GM18508 (cell line): ENCODE measurements at regions not wholly inside any gene's neighbourhood (a gene's known extent, or its start where the extent isn't known, plus 50 kb on each side); places are given as distances from the start of the nearest gene placed in this dataset.
"Not testable (repeated sequence)": the region's sequence is repeated elsewhere in the genome, so short reads cannot be mapped to it uniquely, and the experiment has no call there.

Experiments
- ATAC-seq: cut with Tn5 transposase; IDR thresholded peaks from one replicate; pipeline ENCODE4 v1.9.1; 2021; ENCODE audit warnings: moderate number of reproducible peaks; ENCODE audit not compliant: insufficient read depth, unreplicated experiment

DNA sequence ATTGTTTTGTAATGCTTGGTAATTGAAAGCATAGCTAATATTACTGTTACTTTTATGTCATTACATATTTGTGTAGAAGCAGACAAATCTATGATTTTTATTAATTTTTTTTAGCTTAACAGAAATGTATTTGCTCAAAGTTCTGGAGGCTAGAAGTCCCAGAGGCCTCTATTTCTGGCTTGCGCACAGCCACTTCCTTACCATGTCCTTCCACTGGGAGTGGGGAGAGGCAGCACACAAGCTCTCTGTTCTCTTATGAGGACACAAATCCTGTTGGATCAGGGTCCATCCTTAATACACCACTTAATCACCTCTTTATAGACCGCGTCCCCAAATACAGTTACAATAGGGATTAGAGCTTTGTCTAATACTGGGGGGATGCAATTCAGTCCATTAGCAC, 1061.4 kb downstream of the OTOL1 start:
- no peak for ATAC-seq

GRCh38 chr3:162568706-162569105, 1072.1 kb downstream of the OTOL1 start:
- ATAC-seq = no peak

DNA sequence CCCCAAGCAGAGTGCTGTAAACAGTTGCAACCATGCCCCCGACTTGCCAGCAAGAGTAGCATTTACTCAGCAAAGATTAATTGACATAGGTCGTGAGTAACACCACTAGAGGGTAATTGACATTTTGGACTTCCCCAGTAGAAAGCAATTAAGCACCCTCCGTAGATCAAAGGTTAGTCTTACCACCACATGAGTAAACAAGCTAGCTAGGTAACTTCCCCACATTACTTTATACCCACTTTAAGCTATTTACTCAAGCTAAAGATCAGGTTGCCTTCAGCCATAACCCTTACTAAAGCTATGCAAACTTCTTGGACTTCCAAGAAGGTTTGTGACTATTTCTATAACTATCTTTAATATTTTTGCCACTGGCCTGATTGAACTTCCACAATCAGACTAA, 1072.7 kb downstream of the OTOL1 start:
- ATAC-seq = no peak

- ATAC-seq = no peak
These were observed 1088.4 kb downstream of the OTOL1 start for GRCh38 chr3:162584986-162585385.

GRCh38 chr3:162586591-162586990, 1090.0 kb downstream of the OTOL1 start:
- no peak for ATAC-seq

DNA sequence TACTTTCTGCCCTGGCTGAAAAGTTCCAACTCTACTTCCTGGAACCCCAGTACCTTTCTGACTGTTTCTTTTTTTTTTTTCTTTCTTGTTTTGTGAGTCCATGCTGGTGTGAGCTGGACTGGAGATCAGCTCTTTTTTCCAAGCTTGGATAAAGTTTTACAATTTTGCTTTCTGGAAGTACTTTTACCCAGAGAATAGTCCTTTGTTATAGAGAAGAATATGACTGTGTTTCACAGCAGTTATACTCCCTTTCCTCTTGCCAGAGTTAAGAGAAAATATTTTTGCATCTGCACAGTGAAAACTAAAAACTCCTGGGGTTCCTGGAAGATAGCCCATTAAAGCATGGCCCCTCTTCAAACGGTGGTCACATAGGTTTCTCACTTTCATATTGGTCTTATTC, 1100.6 kb downstream of the OTOL1 start:
- no peak for ATAC-seq

- ATAC-seq = not testable (repeated sequence)
These were observed 1101.9 kb downstream of the OTOL1 start for GRCh38 chr3:162598500-162598899.

DNA sequence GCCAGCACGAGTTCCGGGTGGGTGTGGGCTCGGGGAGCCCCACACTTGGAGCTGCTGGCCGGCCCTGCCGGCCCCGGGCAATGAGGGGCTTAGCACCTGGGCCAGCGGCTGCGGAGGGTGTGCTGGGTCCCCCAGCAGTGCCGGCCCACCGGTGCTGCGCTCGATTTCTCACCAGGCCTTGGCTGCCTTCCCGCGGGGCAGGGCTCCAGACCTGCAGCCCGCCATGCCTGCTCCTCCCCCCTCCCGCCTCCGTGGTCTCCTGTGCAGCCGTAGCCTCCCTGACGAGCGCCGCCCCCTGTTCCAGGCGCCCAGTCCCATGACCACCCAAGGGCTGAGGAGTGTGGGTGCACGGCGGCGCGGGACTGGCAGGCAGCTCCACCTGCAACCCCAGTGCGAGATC, 1103.1 kb downstream of the OTOL1 start:
- ATAC-seq = not testable (repeated sequence)

- no peak for ATAC-seq
These were observed 1104.6 kb downstream of the OTOL1 start for GRCh38 chr3:162601101-162601670.

GRCh38 chr3:162602619-162603018, 1106.0 kb downstream of the OTOL1 start:
- ATAC-seq = no peak

DNA sequence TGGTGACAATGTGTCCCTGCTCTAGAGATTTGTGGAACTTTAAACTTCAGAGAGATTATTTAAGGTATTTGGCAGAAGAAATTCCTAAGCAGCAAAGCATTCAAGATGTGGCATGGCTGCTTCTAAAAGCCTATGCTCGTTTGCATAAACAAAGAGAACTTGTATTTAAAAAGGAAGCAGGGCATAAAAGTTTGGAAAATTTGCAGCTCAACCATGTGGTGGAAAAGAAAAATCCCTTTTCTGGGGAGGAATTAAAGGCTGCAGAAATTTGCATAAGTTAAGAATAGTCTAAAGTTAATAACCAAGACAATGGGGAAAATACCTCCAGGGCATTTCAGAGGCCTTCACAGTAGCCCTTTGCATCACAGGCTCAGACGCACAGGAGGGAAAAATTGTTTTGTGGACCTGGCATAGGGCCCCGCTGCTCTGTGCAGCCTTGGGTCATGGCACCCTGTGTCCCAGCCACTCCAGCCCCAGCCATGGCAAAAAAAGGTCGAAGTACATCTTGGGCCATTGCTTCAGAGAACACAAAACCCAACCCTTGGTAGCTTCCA, 1109.1 kb downstream of the OTOL1 start:
- no peak for ATAC-seq

GRCh38 chr3:162610261-162610660, 1113.7 kb downstream of the OTOL1 start:
- no peak for ATAC-seq

GRCh38 chr3:162612991-162613390, 1116.4 kb downstream of the OTOL1 start:
- no peak for ATAC-seq

DNA sequence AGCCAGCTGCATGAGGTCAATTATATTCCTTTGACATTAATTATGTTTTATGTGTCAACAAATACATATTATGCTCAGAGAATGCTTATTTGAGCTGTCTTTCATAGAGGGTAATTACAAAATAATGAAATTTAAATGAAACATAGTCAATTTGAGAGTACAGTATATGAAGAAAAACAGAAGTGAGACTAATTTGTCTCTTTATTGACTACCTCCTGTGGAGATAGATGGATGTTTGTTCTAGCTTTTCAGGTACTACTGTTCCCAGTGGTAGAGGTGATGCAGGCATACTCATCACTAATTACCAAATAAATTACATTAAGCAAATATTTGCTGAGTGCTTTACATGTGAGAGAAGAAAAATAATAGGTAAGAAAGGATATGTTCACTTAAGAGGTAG, 1129.6 kb downstream of the OTOL1 start:
- ATAC-seq = no peak

DNA sequence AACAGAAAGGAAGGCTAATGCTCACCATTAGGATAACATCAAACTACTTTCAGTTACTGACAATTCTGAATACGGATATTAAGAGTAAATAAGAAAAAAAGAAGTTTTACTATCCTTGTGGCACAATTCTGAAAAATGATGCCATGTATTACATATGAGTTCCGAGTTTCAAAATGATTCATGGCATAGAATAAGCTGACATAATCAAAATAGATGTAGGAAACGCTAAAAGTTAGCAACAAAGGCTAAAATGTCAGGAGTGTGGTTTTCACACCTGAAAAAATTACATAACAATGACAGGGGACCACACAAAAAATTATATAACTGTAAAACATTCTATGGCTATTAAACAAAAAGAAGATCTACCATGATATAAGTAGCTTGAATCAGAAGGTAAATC, 1131.9 kb downstream of the OTOL1 start:
- ATAC-seq = no peak

DNA sequence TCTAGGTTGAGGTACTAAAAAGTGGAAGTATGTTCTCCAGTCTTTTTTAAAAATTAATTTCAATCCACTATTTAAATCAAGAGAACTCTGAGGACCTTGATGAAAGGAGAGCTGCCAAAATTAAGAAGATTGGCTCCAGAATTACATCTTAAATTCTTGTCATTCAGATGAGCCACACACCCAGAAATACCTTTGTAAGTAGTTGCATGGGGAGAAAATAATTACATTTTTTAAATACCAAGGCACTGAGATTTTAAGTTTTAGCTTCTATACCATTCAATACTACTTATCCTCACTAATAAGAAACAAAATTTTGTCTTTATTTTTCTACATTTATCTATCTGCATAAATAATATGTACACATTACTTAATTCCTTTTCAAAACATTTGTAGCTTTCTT, 1132.8 kb downstream of the OTOL1 start:
- ATAC-seq = no peak

DNA sequence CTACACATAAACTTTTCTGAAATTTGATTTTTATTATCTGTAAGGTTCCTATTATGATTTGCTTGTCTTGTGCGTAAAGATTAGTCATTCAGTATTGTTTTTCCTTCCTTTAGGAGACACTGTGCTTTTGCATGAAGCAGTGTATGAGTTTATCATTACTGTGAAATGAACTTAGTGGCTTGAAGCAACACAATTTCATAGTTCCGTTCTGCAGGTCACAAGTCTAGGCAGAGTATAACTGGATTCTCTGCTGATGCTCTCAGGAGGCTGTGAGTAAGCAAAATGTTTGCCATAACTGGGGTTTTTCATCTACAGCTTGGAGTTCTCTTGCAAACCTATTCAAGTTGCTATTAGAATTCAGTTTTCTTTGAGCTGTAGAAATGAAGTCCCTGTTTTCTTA, 1136.1 kb downstream of the OTOL1 start:
- ATAC-seq = no peak

- not testable (repeated sequence) for ATAC-seq
These were observed 1143.6 kb downstream of the OTOL1 start for GRCh38 chr3:162640208-162640607.

- ATAC-seq = no peak
These were observed 1144.7 kb downstream of the OTOL1 start for GRCh38 chr3:162641317-162641716.

DNA sequence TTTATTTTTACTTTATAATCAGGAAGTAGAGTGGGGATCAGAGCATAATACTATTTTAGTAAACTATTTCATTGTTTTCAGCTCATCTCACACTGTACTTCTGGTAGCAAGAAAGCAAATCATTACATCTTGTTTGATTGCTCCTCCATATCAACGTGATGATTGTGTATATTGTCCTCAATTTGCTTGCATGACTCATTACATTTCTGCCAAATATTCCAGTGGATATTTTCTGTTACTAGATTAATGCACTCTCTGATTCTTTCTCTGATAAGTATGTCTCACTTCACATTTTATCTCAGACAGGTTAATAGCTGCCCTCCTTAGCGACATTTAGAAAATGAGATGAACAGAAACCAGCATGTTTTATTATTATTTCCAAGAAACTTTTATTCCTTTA, 1145.3 kb downstream of the OTOL1 start:
- no peak for ATAC-seq

DNA sequence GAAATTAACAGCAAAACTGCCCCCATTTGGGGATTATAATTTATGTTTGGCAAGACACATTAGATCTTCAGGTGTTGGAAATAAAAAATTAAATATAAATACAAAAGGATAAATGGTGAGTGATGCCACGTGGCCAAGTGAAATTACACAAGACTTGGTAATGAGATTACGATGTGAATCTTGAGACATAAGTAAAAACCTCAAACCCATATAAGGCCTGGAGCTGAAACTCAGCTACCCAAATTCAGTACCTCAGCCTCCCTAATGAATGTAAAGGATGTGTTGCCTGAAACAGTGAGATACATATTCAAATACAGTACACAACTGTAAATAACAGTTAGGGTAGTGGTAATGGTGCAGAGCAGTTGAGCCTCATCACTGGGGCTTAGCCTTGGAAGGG, 1146.6 kb downstream of the OTOL1 start:
- no peak for ATAC-seq

GRCh38 chr3:162647321-162647720, 1150.7 kb downstream of the OTOL1 start:
- ATAC-seq = no peak

DNA sequence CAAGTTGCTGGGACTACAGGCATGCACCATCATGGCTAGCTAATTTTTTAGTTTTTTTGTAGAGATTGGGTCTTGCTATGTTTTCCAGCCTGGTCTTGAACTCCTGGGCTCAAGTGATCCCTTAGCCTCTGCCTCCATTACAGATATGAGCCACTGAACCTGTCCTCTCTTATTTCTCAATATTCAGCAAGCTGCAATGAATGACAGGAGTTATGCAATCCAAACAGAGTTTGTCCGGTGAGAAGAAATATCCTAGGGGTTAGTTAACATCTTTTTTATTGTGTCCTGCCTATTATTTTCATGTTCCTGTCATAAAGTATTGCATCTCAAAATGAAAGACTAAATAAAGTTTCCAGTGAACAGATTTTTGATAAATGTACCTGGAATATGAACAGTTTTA, 1161.4 kb downstream of the OTOL1 start:
- ATAC-seq = no peak
